ENCODE measurements at regions not wholly inside any gene's neighbourhood (a gene's known extent, or its start where the extent isn't known, plus 50 kb on each side); places are given as distances from the start of the nearest gene placed in this dataset.

DNA sequence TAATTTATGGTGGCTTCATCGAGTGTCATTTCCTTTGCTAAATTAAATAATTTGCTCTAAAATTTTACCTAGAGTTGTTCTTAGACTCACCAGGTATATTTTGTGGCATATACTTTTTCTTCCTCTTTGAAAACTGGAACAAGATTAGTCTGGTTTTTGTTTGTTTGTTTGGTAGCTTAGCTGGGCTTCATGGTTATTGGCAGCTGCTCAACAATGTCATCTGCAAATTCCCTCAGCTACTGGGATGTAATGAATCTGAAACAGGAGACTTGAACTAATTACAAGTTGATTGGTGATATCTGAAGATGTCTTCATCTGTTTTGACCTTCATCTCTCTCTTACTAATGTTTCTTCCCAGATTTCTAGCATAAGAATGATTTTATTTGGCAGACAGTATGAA lies 270.5 kb upstream of the P2RY1 start:
- TF ChIP-seq, protein P1, sequence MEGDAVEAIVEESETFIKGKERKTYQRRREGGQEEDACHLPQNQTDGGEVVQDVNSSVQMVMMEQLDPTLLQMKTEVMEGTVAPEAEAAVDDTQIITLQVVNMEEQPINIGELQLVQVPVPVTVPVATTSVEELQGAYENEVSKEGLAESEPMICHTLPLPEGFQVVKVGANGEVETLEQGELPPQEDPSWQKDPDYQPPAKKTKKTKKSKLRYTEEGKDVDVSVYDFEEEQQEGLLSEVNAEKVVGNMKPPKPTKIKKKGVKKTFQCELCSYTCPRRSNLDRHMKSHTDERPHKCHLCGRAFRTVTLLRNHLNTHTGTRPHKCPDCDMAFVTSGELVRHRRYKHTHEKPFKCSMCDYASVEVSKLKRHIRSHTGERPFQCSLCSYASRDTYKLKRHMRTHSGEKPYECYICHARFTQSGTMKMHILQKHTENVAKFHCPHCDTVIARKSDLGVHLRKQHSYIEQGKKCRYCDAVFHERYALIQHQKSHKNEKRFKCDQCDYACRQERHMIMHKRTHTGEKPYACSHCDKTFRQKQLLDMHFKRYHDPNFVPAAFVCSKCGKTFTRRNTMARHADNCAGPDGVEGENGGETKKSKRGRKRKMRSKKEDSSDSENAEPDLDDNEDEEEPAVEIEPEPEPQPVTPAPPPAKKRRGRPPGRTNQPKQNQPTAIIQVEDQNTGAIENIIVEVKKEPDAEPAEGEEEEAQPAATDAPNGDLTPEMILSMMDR (IDR thresholded peaks at IDR 0.05; ENCODE audit: extremely low read depth, insufficient read depth, missing control alignments), result no peak
- DNase-seq (ENCODE audit: low spot score), result no peak
- in situ Hi-C loops (cut with MboI; ENCODE audit: low pct_unique_long_range_greater_than_20kb, low sequenced_read_pairs, unreplicated experiment), result no loop called here

DNA sequence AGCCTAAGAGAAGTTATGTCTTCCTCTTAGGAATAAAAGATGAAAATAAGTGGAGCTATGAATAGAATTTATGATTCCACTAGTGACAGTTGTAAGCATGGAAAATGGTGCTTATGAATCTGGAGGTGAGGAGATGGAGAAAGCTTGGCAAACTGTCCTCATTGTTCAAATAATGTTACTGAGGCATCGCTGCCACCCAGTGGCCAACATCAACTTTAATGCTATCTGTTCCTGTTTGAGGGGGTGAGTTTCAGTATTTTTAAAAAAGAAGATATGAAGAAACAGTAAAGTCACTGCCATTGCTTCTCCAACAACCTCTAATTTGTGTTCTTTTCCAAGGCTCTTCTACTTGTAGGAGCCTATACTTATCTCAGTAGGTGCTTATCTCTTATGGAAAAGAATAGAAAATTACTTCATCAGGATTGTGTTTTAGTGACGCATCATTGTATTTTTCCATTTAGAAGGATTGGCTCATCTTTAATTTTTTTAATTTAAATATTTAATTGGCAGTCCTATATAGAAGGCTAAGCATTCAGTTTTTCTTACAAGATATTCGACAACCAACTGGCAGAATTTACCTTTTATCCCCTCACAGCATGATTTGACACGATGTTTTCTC lies 260.4 kb upstream of the P2RY1 start:
- in situ Hi-C loops (cut with MboI; ENCODE audit: low pct_unique_long_range_greater_than_20kb, low sequenced_read_pairs, unreplicated experiment), result loop anchor here (10.0 kb wide), 1 partner anchor 100 kb away; no protein-coding TSS in a partner anchor
- TF ChIP-seq, protein P1 (IDR thresholded peaks at IDR 0.05; ENCODE audit: extremely low read depth, insufficient read depth, missing control alignments), result peak; percentile 61
- DNase-seq (ENCODE audit: low spot score), result no peak

DNA sequence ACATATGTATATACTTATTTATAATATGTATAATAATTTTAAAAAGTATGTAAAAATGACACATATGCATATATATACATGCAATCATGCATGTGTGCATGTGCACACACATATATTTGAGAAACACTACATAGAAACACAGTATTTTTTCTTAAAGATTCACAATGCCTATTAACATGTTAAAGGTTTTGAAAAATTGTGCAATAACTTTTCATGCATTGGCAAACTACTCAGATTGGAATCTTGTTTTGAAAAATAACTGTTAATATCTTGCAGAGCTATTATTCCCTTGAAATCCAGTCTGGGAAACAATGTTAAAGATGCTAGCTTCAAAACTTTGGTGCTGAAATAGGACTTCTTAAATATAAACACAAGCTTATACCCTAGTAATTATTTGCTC lies 256.2 kb upstream of the P2RY1 start:
- in situ Hi-C loops (cut with MboI; ENCODE audit: low pct_unique_long_range_greater_than_20kb, low sequenced_read_pairs, unreplicated experiment), result loop anchor here (10.0 kb wide), 1 partner anchor 104 kb away; no protein-coding TSS in a partner anchor
- DNase-seq (ENCODE audit: low spot score), result no peak

DNA sequence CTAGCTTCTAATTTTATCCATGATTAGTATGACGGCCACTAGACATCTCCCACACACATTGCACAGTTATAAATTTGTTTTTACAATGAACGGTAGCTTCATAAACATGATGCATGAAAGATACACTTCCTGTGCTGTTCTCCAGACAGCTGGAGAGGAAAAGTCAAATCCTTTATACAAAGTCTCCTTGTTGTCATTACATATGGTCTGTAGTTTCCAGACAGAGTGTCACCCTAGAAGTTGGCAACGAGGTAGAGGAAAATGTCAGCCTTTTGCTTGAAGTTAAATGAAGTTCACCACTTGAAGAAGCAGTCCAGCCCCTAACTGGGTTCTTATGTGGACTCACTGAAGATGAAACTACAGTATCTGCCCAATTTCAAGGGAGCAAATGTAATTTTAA lies 253.0 kb upstream of the P2RY1 start:
- in situ Hi-C loops (cut with MboI; ENCODE audit: low pct_unique_long_range_greater_than_20kb, low sequenced_read_pairs, unreplicated experiment), result no loop called here
- TF ChIP-seq, protein P1 (IDR thresholded peaks at IDR 0.05; ENCODE audit: extremely low read depth, insufficient read depth, missing control alignments), result no peak
- no peak for DNase-seq (ENCODE audit: low spot score)

More for the DNA sequence above, 256.2 kb upstream of the P2RY1 start:
- TF ChIP-seq, protein P1 (IDR thresholded peaks at IDR 0.05; ENCODE audit: extremely low read depth, insufficient read depth, missing control alignments), result no peak

DNA sequence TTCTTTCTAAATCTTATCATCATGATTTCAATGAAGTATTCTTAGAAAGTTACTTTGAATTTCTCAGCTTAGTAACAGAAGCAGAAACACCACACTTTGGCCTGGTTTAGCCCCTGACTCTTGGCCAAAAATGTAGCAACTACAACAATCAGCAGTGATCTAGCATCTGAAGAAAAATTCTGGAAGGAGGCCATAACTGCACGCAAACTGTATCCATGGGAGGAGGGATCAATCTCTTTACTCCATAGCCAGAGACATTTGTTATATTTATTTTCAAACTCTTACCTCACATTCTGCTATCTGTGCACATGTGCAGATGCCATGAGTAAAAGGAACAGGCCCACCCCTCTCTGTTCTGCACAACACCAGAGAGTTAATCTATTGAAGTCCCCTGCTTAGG lies 251.0 kb upstream of the P2RY1 start:
- DNase-seq (ENCODE audit: low spot score), result no peak
- in situ Hi-C loops (cut with MboI; ENCODE audit: low pct_unique_long_range_greater_than_20kb, low sequenced_read_pairs, unreplicated experiment), result no loop called here
- TF ChIP-seq, protein P1 (IDR thresholded peaks at IDR 0.05; ENCODE audit: extremely low read depth, insufficient read depth, missing control alignments), result no peak

DNA sequence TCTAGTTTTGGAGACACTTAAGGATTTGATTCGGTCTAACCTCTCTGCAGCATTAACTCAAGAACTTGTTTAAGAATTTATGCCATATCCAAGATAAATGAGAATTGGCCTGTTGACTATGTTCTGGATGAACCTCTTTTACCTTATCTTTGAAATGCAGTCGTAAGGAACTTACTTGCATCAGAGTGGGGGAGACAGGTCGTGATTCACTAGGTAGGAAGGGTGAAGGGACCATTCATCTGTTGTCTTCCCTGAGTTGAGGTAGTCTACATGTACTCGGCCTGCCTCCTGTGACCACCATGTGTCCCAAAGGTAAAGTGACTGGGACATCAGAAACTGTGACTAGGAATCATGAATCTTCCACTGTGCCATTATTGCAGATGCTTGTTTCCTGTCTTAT lies 248.0 kb upstream of the P2RY1 start:
- in situ Hi-C loops (cut with MboI; ENCODE audit: low pct_unique_long_range_greater_than_20kb, low sequenced_read_pairs, unreplicated experiment), result no loop called here
- TF ChIP-seq, protein P1 (IDR thresholded peaks at IDR 0.05; ENCODE audit: extremely low read depth, insufficient read depth, missing control alignments), result no peak

More for the DNA sequence above, 248.0 kb upstream of the P2RY1 start:
- no peak for DNase-seq (ENCODE audit: low spot score)
